ENCODE measurements at regions not wholly inside any gene's neighbourhood (a gene's known extent, or its start where the extent isn't known, plus 50 kb on each side); places are given as distances from the start of the nearest gene placed in this dataset.

GRCh38 chr13:79933389-79933788 lies 407.5 kb downstream of the SPRY2 start:
- TF ChIP-seq CTCF (optimal IDR thresholded peaks at IDR 0.05 in 1 of 3, IDR thresholded peaks at IDR 0.05 in 1 of 3, conservative IDR thresholded peaks at IDR 0.05 in 1 of 3; ENCODE audit: extremely low read depth in 1 of 3, insufficient read depth in 2 of 3, low read length in 3 of 3): no peak
- no peak for TF ChIP-seq EZH2 (IDR thresholded peaks at IDR 0.05; ENCODE audit: low read length)

All from keratinocyte (primary cell).